Endodermal cell (in vitro differentiated cells): ENCODE measurements at regions not wholly inside any gene's neighbourhood (a gene's known extent, or its start where the extent isn't known, plus 50 kb on each side); places are given as distances from the start of the nearest gene placed in this dataset.

ENCODE experiments used
- DNase-seq: peaks from one replicate; pipeline ENCODE4 v3.0.0-alpha.2; 2017
- H3K27ac ChIP-seq: 2 replicates; pipeline ENCODE4 v1.5.1; 2013; ENCODE audit warnings: mild to moderate bottlenecking, low read depth, low read length, moderate library complexity
- H3K27me3 ChIP-seq: 2 replicates; pipeline ENCODE4 v1.6.1; 2013; ENCODE audit warnings: mild to moderate bottlenecking, low read length, moderate library complexity; ENCODE audit not compliant: insufficient read depth, control insufficient read depth, poor library complexity, severe bottlenecking
- H3K36me3 ChIP-seq: 2 replicates; pipeline ENCODE4 v1.7.0; 2013; ENCODE audit warnings: mild to moderate bottlenecking, low read length, moderate library complexity; ENCODE audit not compliant: control insufficient read depth, insufficient read depth
- H3K4me1 ChIP-seq: one replicate; pipeline ENCODE4 v1.7.0; 2013; ENCODE audit warnings: low read length; ENCODE audit not compliant: control insufficient read depth, insufficient read depth
- H3K4me3 ChIP-seq: 2 replicates; pipeline ENCODE4 v1.5.1; 2013; ENCODE audit warnings: mild to moderate bottlenecking, low read length, moderate library complexity
- H3K9ac ChIP-seq: 2 replicates; pipeline ENCODE4 v1.6.1; 2013; ENCODE audit warnings: mild to moderate bottlenecking, low read length, moderate library complexity; ENCODE audit not compliant: poor library complexity, severe bottlenecking; ENCODE audit errors: extremely low read depth
- H3K9me3 ChIP-seq: 2 replicates; pipeline ENCODE4 v1.6.1; 2013; ENCODE audit warnings: mild to moderate bottlenecking, low read length, moderate library complexity; ENCODE audit not compliant: control insufficient read depth
- H3K27ac Mint-ChIP-seq: 2 replicates; pipeline ENCODE4 v1.8.0; 2020; ENCODE audit warnings: mixed read lengths
- H3K27me3 Mint-ChIP-seq: 2 replicates; pipeline ENCODE4 v1.8.0; 2021; ENCODE audit warnings: mild to moderate bottlenecking, mixed read lengths; ENCODE audit not compliant: insufficient read depth
- H3K36me3 Mint-ChIP-seq: 2 replicates; pipeline ENCODE4 v1.8.0; 2020; ENCODE audit warnings: low read depth, mixed read lengths
- H3K4me1 Mint-ChIP-seq: 2 replicates; pipeline ENCODE4 v1.8.0; 2020; ENCODE audit warnings: mixed read lengths
- H3K4me3 Mint-ChIP-seq: 2 replicates; pipeline ENCODE4 v1.8.0; 2020; ENCODE audit warnings: mild to moderate bottlenecking, moderate library complexity, mixed read lengths
- H3K9me3 Mint-ChIP-seq: 2 replicates; pipeline ENCODE4 v1.8.0; 2020; ENCODE audit warnings: mild to moderate bottlenecking, mixed read lengths
- WGBS, 2 experiments: methylation state at CpG; one replicate each; pipeline versions ENCODE4 v1.1.5 to v1.1.7; 2013; ENCODE audit warnings: missing lambda C conversion rate in 2 of 2, mixed read lengths in 1 of 2; ENCODE audit not compliant: insufficient coverage in 1 of 2, insufficient read length in 1 of 2; 5-methylcytosine and 5-hydroxymethylcytosine counted together
- TF ChIP-seq, protein P1 (sequence below): fragments of 200-600 bp; sonication (generic); conservative IDR thresholded peaks from 2 replicates; pipeline ENCODE4 v1.5.0; 2021; ENCODE audit warnings: antibody characterized with exemption, mild to moderate bottlenecking

DNA sequence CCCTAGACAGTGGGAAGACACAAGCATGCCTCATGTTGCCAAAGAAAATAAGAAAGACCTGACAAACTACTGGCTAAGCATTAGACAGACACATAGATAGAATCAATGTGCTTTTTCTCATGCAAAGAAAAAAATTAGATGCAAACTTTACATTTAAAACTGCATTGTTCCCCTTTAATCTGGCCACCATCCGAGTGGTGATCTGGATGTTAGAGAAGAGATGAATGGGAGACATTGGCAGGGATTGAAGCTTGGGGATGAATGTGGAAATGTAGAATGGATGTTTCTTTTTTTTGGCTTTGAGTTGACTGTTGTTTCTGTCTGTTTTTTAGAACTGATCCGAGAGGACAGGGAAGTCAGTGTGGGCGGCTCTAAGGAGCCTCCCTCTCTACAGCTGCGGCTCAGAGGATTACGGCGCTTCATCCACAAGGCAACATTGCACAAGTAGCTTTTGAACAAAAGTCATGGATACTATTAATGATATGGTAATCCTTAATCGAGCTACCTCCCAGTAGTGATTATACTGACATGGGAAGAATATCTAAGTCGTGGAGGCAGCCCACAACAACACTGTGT lies 53.0 kb downstream of the HELT start:
- Mint-ChIP-seq H3K4me3 (no peak overlapping the region), H3K9me3 (no peaks in the 10 kb centered on the region), H3K4me1 (no peaks in the 10 kb centered on the region), H3K36me3 (no peaks in the 10 kb centered on the region), H3K27ac (no peak overlapping the region), H3K27me3 (peaks cover 2% of the 10 kb centered on the region)
- TF ChIP-seq, protein P1, sequence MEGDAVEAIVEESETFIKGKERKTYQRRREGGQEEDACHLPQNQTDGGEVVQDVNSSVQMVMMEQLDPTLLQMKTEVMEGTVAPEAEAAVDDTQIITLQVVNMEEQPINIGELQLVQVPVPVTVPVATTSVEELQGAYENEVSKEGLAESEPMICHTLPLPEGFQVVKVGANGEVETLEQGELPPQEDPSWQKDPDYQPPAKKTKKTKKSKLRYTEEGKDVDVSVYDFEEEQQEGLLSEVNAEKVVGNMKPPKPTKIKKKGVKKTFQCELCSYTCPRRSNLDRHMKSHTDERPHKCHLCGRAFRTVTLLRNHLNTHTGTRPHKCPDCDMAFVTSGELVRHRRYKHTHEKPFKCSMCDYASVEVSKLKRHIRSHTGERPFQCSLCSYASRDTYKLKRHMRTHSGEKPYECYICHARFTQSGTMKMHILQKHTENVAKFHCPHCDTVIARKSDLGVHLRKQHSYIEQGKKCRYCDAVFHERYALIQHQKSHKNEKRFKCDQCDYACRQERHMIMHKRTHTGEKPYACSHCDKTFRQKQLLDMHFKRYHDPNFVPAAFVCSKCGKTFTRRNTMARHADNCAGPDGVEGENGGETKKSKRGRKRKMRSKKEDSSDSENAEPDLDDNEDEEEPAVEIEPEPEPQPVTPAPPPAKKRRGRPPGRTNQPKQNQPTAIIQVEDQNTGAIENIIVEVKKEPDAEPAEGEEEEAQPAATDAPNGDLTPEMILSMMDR: no peak
- H3K4me3 ChIP-seq: no peak overlapping the region
- 87 to 96% methylated on average over 4 to 8 of the region's 8 CpGs for WGBS, 2 experiments
- no peaks in the 10 kb centered on the region for H3K4me1 ChIP-seq
- H3K27ac ChIP-seq: no peak overlapping the region
- no peak overlapping the region for H3K9ac ChIP-seq
- H3K27me3 ChIP-seq: no peaks in the 10 kb centered on the region
- no peak for DNase-seq
- no peaks in the 10 kb centered on the region for H3K9me3 ChIP-seq
- H3K36me3 ChIP-seq: no peaks in the 10 kb centered on the region

DNA sequence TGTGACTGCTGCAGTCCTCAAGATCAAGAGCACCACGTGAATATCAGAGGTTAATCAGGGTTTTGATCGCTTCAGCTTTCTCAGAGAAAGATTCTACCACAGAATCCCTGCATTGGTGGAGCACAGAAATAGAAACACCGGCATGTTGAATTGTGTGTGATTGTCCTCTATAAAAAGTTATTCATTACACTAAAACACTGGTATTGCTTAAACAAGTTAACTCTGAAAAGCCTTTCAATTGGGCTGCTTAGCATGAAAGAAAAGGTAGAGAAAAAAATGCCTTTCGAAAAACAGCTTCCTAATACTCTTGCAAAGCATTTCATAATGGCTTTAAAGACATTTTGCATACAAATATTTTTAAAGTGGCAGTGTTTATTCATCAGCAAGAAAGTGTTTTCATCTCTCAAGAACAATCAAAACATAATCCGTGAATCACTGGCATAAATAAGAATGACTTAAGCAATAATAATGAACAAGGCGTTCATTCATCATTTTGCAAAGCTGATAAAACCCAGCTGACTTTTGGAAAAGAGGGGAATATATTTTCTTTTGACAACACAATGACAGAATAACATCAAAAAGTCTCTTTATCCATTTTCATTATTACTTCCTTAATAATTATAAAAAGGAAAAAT lies 61.1 kb downstream of the HELT start:
- no peaks in the 10 kb centered on the region for H3K36me3 Mint-ChIP-seq
- DNase-seq: no peak
- H3K9me3 Mint-ChIP-seq: no peaks in the 10 kb centered on the region
- TF ChIP-seq, protein P1: no peak
- Histone ChIP-seq H3K4me3 (no peak overlapping the region), H3K4me1 (peaks cover 6% of the 10 kb centered on the region), H3K27me3 (no peaks in the 10 kb centered on the region), H3K9me3 (no peaks in the 10 kb centered on the region), H3K9ac (no peak overlapping the region), H3K27ac (no peak overlapping the region), H3K36me3 (no peaks in the 10 kb centered on the region)
- no peak overlapping the region for H3K27ac Mint-ChIP-seq
- H3K27me3 Mint-ChIP-seq: no peaks in the 10 kb centered on the region
- 67 to 78% methylated on average over 2 to 5 of the region's 6 CpGs for WGBS, 2 experiments
- H3K4me1 Mint-ChIP-seq: peaks cover 18% of the 10 kb centered on the region
- no peak overlapping the region for H3K4me3 Mint-ChIP-seq

DNA sequence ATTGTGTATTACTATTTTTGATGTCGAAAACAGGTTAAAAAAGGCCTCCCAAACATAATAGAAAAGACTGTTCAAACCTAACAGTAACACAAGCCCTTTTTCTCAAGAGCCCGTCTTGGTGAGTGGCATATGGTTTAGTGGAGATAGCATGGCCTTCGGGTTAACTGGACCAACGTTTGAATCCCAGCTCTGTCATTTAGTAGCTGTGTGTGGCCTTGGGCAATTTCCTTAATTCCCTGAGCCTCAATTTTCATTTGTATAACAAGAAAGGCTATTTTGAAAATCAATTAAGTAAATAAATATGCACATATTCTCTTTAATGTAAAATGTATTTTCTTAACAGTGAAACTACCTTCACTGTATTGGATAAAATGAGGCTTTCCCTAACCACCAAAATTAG lies 62.3 kb downstream of the HELT start:
- Histone ChIP-seq H3K9me3 (no peaks in the 10 kb centered on the region), H3K36me3 (no peaks in the 10 kb centered on the region), H3K27me3 (no peaks in the 10 kb centered on the region), H3K4me3 (no peak overlapping the region), H3K9ac (no peak overlapping the region), H3K4me1 (peaks cover 6% of the 10 kb centered on the region), H3K27ac (no peak overlapping the region)
- Mint-ChIP-seq H3K27ac (no peak overlapping the region), H3K4me3 (no peak overlapping the region), H3K27me3 (peaks cover 3% of the 10 kb centered on the region), H3K36me3 (no peaks in the 10 kb centered on the region), H3K9me3 (no peaks in the 10 kb centered on the region), H3K4me1 (peaks cover 18% of the 10 kb centered on the region)
- DNase-seq: no peak
- TF ChIP-seq, protein P1: no peak
- 62 to 65% methylated on average over 3 to 4 of the region's 4 CpGs for WGBS, 2 experiments
